ENCODE measurements at regions not wholly inside any gene's neighbourhood (a gene's known extent, or its start where the extent isn't known, plus 50 kb on each side); places are given as distances from the start of the nearest gene placed in this dataset.

GRCh38 chr9:22265534-22265933 is 181.1 kb upstream of the DMRTA1 start:
- TF ChIP-seq EZH2 (IDR thresholded peaks at IDR 0.05; ENCODE audit: insufficient read depth, low read length) (no peak), CTCF (IDR thresholded peaks at IDR 0.05; ENCODE audit: insufficient read depth, low read depth, low read length) (no peak)

Measured in astrocyte (in vitro differentiated cells and primary cell).